AG08395 (cell line): ENCODE measurements at regions not wholly inside any gene's neighbourhood (a gene's known extent, or its start where the extent isn't known, plus 50 kb on each side); places are given as distances from the start of the nearest gene placed in this dataset.

ENCODE experiments used
- DNase-seq: peaks from one replicate; pipeline ENCODE4 v3.0.0; 2012; ENCODE audit warnings: mixed read lengths, low spot score

DNA sequence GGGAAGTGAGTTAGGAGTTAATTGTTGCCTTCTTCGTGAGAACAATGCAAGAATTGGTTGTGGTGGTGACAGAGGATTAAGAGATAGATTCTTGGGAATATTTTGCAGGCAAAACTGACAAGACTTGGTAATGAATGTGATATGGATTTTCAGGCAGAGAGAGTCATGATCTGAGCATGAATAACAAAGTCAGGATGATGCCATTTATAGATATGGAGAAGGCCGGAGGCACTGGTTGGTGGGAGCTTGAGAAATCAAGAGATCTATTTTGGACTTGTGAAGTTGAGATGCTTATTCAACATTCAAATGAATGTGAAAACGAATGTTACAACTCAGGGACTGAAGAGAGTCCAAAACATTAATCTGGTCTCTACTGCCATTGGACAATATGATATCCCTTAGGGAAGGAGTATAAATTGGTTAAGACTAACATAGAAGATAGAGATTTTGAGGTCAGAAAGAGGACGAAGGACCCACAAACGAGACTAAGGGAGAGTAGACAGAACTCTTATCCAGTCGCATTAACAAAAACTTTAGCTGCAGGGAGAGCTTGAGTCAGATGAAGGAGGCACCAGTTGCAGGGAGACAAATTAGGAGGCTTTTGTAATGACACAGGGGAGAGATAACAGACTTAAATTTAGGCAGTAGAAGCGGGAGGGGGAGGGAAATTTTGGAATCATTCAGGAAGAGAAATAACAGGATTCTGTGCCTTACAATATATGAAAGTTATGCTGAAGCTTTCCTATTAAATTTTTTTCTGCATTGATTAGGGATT, 1090.6 kb downstream of the GALC start:
- DNase-seq = no peak

- no peak for DNase-seq
These were observed 1095.1 kb downstream of the GALC start for GRCh38 chr14:86897704-86898513.

DNA sequence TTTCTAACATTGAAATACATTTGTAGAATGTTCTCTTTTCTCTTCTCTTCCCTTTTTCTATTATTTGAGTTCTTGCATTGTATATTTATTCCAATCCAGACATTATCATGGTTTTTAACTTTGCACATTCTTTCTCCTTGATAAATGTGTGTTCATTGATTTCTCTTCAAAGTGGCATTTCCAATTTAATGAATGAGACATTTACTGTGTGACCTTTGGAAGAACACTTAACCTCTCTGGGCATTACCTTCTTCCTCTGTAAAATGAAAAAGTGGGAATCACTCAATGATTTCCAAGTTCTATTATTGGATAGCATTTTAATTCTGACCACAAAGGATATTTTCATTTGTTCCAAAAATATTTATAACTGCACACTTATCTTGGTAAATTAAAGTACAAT, 1095.8 kb downstream of the GALC start:
- DNase-seq = no peak

DNA sequence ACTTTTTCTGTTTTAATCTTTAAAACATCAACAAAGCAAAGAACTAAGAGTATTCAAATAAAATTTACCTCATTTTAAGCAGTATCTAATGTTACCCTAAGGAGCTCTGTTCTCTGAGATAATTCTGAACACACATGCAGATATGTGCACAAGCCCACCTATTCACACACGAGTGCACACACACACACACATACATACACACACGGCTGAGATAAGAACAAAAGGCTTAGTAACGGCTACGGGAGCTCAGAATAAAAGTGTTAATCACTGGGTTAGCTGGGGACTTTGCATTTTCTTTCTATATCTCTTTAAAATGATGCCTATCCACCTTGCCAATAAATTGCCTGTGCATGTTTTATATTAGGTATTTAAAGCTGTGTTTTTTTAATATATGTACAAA, 1096.3 kb downstream of the GALC start:
- DNase-seq = no peak

- DNase-seq = peak; percentile 11
These were observed 1100.6 kb downstream of the GALC start for GRCh38 chr14:86892152-86892956.

GRCh38 chr14:86885280-86885679, 1107.7 kb downstream of the GALC start:
- DNase-seq = no peak

DNA sequence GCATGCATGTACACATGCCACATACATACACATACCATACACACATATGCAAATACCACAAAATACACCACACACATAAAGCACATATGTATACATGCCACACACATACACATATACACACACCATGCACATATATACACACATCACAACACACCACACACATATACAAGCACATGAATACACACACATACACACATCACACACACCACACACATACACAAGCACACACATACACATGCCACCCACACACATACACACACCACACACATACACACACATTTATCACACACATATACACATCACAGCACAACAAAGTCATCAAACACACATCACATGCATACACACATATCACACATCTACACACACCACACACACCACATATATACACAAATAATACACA, 1108.5 kb downstream of the GALC start:
- no peak for DNase-seq

- DNase-seq = no peak
These were observed 1110.2 kb downstream of the GALC start for GRCh38 chr14:86882818-86883217.

DNA sequence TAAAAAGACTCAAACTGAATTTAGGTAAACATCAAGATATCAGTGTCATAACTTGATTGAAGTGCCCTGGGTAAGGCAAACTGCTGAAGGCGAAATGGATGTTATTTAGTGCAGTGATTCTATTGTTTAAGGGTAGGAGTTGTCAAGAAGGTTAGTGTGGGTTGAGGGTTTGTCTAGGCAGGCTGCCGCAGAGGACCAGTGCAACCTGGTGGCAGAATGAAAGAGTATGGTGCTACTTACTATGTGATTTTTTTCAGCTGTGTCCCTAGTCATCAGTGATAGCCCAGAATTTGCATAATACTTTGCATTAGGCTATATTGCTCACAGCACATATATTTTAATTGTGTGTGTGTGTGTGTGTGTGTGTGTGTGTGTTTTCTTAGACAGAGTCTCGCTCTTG, 1127.0 kb downstream of the GALC start:
- no peak for DNase-seq

DNA sequence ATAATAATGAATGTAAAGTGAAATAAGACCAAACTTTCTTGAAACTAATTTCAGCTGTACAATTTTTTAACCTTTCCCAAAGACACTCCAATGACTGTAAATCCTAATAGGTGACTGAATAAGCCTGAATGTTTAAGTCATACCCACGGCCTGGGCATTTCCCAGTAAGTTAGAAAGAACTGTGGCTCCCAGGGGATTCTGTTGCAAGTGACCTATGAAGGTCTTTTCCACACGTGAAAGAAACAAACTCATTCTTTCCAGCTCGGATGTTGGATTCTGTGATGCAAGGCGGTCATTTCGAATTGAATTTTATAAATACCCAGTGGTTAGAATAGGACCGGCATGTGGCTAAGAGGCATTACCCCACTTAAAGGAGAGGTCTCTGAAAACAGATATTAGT, 1134.4 kb downstream of the GALC start:
- DNase-seq = no peak

- peak; percentile 50 for DNase-seq
These were observed 1135.0 kb downstream of the GALC start for GRCh38 chr14:86858031-86858430.

GRCh38 chr14:86852530-86852929, 1140.5 kb downstream of the GALC start:
- DNase-seq = peak; percentile 41

- peak; percentile 7 for DNase-seq
These were observed 1145.8 kb downstream of the GALC start for GRCh38 chr14:86847140-86847539.

- DNase-seq = no peak
These were observed 1154.6 kb downstream of the GALC start for GRCh38 chr14:86838363-86838762.

DNA sequence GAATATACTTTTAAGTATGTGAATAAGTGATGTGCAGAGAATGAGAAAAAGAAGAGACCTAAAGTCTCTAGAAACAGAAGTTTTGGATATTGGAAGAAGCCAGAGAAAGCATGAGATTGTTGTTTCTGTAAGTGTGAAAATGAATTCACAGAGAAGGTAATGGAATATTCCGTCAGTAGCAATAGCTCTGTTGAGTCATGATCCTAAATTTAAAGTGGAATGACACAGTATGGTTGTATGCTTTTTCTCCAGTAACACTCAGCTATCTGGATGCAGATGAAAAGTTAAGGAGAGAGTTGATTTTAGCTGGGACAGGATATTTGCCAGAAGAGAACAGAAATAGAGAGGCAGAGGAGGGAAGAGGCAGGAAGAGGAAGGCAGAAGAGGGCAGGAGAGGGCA, 1166.3 kb downstream of the GALC start:
- DNase-seq = peak; percentile 32

DNA sequence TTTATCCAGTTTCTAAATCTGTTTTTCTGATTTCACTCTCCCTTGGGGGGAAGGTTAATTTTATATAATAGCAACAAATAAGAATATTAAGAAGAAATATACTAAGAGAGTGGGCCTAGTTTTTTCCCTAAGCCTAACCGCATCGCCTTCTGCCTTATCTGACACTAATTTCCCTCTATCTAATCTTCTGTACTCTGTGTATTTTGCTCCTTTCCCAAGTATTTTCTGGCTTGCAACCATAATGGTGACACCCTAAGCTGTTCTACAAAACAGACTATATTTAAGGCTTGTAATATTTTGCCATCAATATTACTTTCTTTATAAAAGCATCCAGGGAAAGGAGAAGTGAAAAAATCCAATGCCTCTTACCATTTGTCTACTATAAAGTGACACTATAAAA, 1168.8 kb downstream of the GALC start:
- DNase-seq = no peak

GRCh38 chr14:86823581-86823980, 1169.4 kb downstream of the GALC start:
- no peak for DNase-seq

DNA sequence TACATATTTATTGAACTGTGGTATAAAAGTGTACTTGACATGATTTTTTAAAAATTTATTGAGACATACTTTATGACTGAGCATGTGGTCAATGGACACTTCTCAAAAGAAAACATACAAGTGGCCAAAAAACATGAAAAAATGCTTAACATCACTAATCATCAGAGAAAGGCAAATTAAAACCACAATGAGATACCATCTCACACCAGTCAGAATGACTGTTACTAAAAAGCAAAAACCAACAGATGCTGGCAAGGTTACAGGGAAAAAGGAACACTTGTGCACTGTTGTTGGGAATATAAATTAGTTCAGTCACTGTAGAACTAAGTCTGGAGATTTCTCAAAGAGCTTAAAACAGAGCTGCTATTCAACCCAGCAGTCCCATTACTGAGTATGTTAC, 1177.6 kb downstream of the GALC start:
- no peak for DNase-seq

GRCh38 chr14:86802726-86803125, 1190.3 kb downstream of the GALC start:
- no peak for DNase-seq

GRCh38 chr14:86799244-86799647, 1193.7 kb downstream of the GALC start:
- peak; percentile 70 for DNase-seq

DNA sequence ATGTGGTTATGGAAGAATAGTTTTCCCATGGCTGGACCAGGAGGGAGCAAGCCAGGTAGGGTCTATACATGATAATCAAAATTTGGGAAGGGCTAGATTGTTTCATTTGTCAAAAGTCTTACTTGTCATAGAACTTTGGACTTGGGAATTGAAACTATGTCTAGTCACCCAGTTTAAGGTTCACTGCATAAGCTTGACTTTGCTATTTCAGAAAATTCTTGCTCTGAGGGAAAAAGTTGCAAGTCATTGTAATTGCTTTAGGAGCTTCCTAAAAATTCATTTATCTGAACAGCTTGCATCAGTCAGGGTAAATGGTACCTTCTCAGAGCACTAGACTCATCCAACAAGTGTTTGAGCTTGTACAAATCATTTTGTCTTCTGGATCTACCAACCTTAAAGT, 1194.7 kb downstream of the GALC start:
- no peak for DNase-seq

DNA sequence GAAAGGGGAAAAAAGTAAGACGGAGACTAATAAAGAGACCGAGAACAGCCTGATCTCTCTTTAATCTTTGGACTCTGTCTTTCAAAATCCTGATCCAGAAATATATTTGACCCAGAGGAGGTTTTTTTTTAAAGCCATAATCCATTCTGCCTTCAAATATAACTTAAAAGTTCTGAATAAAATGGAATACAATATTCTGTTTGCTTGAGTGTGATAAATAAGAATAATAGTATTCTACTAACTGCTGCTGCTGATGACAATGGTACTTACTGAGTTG, 1196.0 kb downstream of the GALC start:
- no peak for DNase-seq
